Liver (tissue), 8 donors: ENCODE measurements at regions not wholly inside any gene's neighbourhood (a gene's known extent, or its start where the extent isn't known, plus 50 kb on each side); places are given as distances from the start of the nearest gene placed in this dataset.

Source experiments
- DNase-seq: peaks from one replicate; pipeline ENCODE4 v3.0.0-alpha.2; 2017; ENCODE audit warnings: low spot score
- H3K27ac ChIP-seq, 2 donors: one replicate each; pipeline ENCODE4 v1.7.0; 2013; ENCODE audit warnings: inconsistent platforms in 2 of 2, low read length in 2 of 2, control low read depth in 1 of 2, low read depth in 1 of 2, mild to moderate bottlenecking in 1 of 2
- H3K27me3 ChIP-seq, 4 donors: one replicate each; pipeline versions ENCODE4 v1.6.1 to v1.7.0; 2013; ENCODE audit warnings: low read length in 3 of 4, inconsistent platforms in 1 of 4, mild to moderate bottlenecking in 1 of 4, moderate library complexity in 1 of 4; ENCODE audit not compliant: control insufficient read depth in 4 of 4, insufficient read depth in 4 of 4
- H3K36me3 ChIP-seq, 4 donors: one replicate each; pipeline versions ENCODE4 v1.6.1 to v1.7.0; 2013; ENCODE audit warnings: low read length in 3 of 4, mild to moderate bottlenecking in 3 of 4, low read depth in 1 of 4, moderate library complexity in 1 of 4; ENCODE audit not compliant: control insufficient read depth in 4 of 4, insufficient read depth in 3 of 4
- H3K4me1 ChIP-seq, 4 donors: one replicate each; pipeline versions ENCODE4 v1.6.1 to v1.7.0; 2013; ENCODE audit warnings: low read length in 3 of 4, mild to moderate bottlenecking in 3 of 4, moderate library complexity in 1 of 4; ENCODE audit not compliant: control insufficient read depth in 4 of 4, insufficient read depth in 4 of 4
- H3K4me3 ChIP-seq, 3 donors: one replicate each; pipeline versions ENCODE4 v1.6.1 to v1.7.0; 2013; ENCODE audit warnings: low read length in 3 of 3, control low read depth in 1 of 3, low read depth in 1 of 3, mild to moderate bottlenecking in 1 of 3
- H3K9ac ChIP-seq, 2 donors: one replicate each; pipeline ENCODE4 v1.7.0; 2013; ENCODE audit warnings: low read length in 2 of 2, mild to moderate bottlenecking in 2 of 2, moderate library complexity in 2 of 2, control low read depth in 1 of 2, low read depth in 1 of 2
- H3K9me3 ChIP-seq, 4 donors: one replicate each; pipeline versions ENCODE4 v1.6.1 to v1.7.0; 2013; ENCODE audit warnings: low read length in 3 of 4; ENCODE audit not compliant: control insufficient read depth in 4 of 4
- EGR1 ChIP-seq, 2 donors: IDR thresholded peaks; 2 replicates each; pipeline ENCODE4 v1.6.1; 2016 to 2018; ENCODE audit warnings: antibody characterized with exemption in 2 of 2, low read depth in 2 of 2
- FOXA1 ChIP-seq: IDR thresholded peaks from 2 replicates; pipeline ENCODE4 v1.6.1; 2016; ENCODE audit warnings: antibody characterized with exemption
- FOXA2 ChIP-seq: IDR thresholded peaks from 2 replicates; pipeline ENCODE4 v1.6.1; 2016; ENCODE audit warnings: antibody characterized with exemption
- GABPA ChIP-seq, 2 donors: IDR thresholded peaks in 1 of 2; conservative IDR thresholded peaks in 1 of 2; 2 replicates each; pipeline ENCODE4 v1.6.1; 2016; ENCODE audit warnings: antibody characterized with exemption in 2 of 2, mild to moderate bottlenecking in 1 of 2, moderate library complexity in 1 of 2
- HNF4A ChIP-seq, 2 donors: conservative IDR thresholded peaks; 2 replicates each; pipeline ENCODE4 v1.6.1; 2016; ENCODE audit warnings: antibody characterized with exemption in 2 of 2, mild to moderate bottlenecking in 2 of 2
- HNF4G ChIP-seq: IDR thresholded peaks from 2 replicates; pipeline ENCODE4 v1.6.1; 2016; ENCODE audit warnings: antibody characterized with exemption
- JUND ChIP-seq, 2 donors: IDR thresholded peaks; 2 replicates each; pipeline ENCODE4 v1.6.1; 2016; ENCODE audit warnings: antibody characterized with exemption in 2 of 2
- NR2F2 ChIP-seq: IDR thresholded peaks from 2 replicates; pipeline ENCODE4 v1.6.1; 2016; ENCODE audit warnings: antibody characterized with exemption
- RAD21 ChIP-seq, 2 donors: IDR thresholded peaks; 2 replicates each; pipeline ENCODE4 v1.6.1; 2016; ENCODE audit warnings: antibody characterized with exemption in 2 of 2, mild to moderate bottlenecking in 2 of 2
- RXRA ChIP-seq, 2 donors: IDR thresholded peaks; 2 replicates each; pipeline ENCODE4 v1.6.1; 2017 to 2018; ENCODE audit warnings: antibody characterized with exemption in 2 of 2, mild to moderate bottlenecking in 1 of 2
- SP1 ChIP-seq: IDR thresholded peaks from 2 replicates; pipeline ENCODE4 v1.6.1; 2018; ENCODE audit warnings: antibody characterized with exemption, mild to moderate bottlenecking
- TAF1 ChIP-seq: conservative IDR thresholded peaks from 2 replicates; pipeline ENCODE4 v1.6.1; 2016; ENCODE audit warnings: antibody characterized with exemption, mild to moderate bottlenecking
- YY1 ChIP-seq: IDR thresholded peaks from 2 replicates; pipeline ENCODE4 v1.6.1; 2016; ENCODE audit warnings: antibody characterized with exemption, mild to moderate bottlenecking
- WGBS: extraction: QIAGEN DNeasy Blood & Tissue Kit; methylation state at CpG from one replicate; pipeline ENCODE4 v1.1.7; 2013; 5-methylcytosine and 5-hydroxymethylcytosine counted together
- TF ChIP-seq, protein P1 (sequence below): IDR thresholded peaks from 2 replicates; pipeline ENCODE4 v1.6.1; 2016; ENCODE audit warnings: antibody characterized with exemption
- TF ChIP-seq, protein P2 (sequence below): IDR thresholded peaks from 2 replicates; pipeline ENCODE4 v1.6.1; 2016; ENCODE audit warnings: antibody characterized with exemption, mild to moderate bottlenecking
- TF ChIP-seq, protein P3 (sequence below): IDR thresholded peaks from 2 replicates; pipeline ENCODE4 v1.6.1; 2016; ENCODE audit warnings: antibody characterized with exemption
- TF ChIP-seq, protein P4 (sequence below): IDR thresholded peaks from 2 replicates; pipeline ENCODE4 v1.6.1; 2016; ENCODE audit warnings: antibody characterized with exemption
- TF ChIP-seq, protein P5 (sequence below): fragments of 150-350 bp; IDR thresholded peaks from 2 replicates; pipeline ENCODE4 v1.5.1; 2017; ENCODE audit warnings: improper control_type of control experiment, low read depth, low read length; ENCODE audit not compliant: missing input control
- donor health status: healthy.
- donor health status: healthy.
- donor health status: healthy.
- donor health status: healthy.
- donor health status: healthy.

DNA sequence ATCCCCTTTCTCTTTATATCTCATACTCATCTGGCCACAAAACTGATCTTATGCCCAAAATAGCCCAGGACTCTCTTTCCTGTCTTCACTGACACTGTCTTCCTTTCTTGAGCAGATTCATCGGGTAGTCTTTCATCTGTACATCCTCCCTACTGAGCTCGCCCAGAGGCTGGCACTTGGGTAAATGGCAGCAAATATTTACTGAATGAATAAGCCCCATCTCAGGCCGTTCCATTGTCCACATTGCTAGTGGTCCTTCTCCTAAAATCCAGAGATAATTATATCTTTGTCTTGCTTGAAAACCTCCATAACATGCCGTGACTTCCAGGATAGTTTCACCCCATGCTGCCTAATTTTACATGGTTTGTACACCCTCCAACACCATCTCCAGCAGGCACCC is 158.1 kb upstream of the SDK2 start:
- Histone ChIP-seq H3K9ac (no peak overlapping the region), H3K9me3 (peaks cover 0 to 7% (median 4%) of the 10 kb centered on the region in 4 donors), H3K4me3 (no peak overlapping the region), H3K4me1 (peaks cover 9 to 30% (median 18%) of the 10 kb centered on the region in 4 donors), H3K27ac (no peak overlapping the region), H3K36me3 (no peaks in the 10 kb centered on the region), H3K27me3 (no peaks in the 10 kb centered on the region)
- TF ChIP-seq GABPA (IDR thresholded peaks at IDR 0.05 in 1 of 2, conservative IDR thresholded peaks at IDR 0.05 in 1 of 2): no peak
- TF ChIP-seq FOXA1: no peak
- TF ChIP-seq, protein P1, sequence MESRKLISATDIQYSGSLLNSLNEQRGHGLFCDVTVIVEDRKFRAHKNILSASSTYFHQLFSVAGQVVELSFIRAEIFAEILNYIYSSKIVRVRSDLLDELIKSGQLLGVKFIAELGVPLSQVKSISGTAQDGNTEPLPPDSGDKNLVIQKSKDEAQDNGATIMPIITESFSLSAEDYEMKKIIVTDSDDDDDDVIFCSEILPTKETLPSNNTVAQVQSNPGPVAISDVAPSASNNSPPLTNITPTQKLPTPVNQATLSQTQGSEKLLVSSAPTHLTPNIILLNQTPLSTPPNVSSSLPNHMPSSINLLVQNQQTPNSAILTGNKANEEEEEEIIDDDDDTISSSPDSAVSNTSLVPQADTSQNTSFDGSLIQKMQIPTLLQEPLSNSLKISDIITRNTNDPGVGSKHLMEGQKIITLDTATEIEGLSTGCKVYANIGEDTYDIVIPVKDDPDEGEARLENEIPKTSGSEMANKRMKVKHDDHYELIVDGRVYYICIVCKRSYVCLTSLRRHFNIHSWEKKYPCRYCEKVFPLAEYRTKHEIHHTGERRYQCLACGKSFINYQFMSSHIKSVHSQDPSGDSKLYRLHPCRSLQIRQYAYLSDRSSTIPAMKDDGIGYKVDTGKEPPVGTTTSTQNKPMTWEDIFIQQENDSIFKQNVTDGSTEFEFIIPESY: no peak
- TF ChIP-seq, protein P2, sequence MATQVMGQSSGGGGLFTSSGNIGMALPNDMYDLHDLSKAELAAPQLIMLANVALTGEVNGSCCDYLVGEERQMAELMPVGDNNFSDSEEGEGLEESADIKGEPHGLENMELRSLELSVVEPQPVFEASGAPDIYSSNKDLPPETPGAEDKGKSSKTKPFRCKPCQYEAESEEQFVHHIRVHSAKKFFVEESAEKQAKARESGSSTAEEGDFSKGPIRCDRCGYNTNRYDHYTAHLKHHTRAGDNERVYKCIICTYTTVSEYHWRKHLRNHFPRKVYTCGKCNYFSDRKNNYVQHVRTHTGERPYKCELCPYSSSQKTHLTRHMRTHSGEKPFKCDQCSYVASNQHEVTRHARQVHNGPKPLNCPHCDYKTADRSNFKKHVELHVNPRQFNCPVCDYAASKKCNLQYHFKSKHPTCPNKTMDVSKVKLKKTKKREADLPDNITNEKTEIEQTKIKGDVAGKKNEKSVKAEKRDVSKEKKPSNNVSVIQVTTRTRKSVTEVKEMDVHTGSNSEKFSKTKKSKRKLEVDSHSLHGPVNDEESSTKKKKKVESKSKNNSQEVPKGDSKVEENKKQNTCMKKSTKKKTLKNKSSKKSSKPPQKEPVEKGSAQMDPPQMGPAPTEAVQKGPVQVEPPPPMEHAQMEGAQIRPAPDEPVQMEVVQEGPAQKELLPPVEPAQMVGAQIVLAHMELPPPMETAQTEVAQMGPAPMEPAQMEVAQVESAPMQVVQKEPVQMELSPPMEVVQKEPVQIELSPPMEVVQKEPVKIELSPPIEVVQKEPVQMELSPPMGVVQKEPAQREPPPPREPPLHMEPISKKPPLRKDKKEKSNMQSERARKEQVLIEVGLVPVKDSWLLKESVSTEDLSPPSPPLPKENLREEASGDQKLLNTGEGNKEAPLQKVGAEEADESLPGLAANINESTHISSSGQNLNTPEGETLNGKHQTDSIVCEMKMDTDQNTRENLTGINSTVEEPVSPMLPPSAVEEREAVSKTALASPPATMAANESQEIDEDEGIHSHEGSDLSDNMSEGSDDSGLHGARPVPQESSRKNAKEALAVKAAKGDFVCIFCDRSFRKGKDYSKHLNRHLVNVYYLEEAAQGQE: no peak
- no peak for TF ChIP-seq RXRA (IDR thresholded peaks at IDR 0.05)
- no peak for TF ChIP-seq EGR1 (IDR thresholded peaks at IDR 0.05; ENCODE audit: low read depth in 2 of 2)
- TF ChIP-seq SP1: no peak
- TF ChIP-seq JUND (IDR thresholded peaks at IDR 0.05): no peak
- TF ChIP-seq RAD21 (IDR thresholded peaks at IDR 0.05): no peak
- no peak for TF ChIP-seq NR2F2
- TF ChIP-seq HNF4A (conservative IDR thresholded peaks at IDR 0.05): no peak
- TF ChIP-seq YY1: no peak
- TF ChIP-seq, protein P3, sequence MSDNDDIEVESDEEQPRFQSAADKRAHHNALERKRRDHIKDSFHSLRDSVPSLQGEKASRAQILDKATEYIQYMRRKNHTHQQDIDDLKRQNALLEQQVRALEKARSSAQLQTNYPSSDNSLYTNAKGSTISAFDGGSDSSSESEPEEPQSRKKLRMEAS: no peak
- TF ChIP-seq, protein P4, sequence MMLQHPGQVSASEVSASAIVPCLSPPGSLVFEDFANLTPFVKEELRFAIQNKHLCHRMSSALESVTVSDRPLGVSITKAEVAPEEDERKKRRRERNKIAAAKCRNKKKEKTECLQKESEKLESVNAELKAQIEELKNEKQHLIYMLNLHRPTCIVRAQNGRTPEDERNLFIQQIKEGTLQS: no peak
- no peak for TF ChIP-seq TAF1
- TF ChIP-seq, protein P5, sequence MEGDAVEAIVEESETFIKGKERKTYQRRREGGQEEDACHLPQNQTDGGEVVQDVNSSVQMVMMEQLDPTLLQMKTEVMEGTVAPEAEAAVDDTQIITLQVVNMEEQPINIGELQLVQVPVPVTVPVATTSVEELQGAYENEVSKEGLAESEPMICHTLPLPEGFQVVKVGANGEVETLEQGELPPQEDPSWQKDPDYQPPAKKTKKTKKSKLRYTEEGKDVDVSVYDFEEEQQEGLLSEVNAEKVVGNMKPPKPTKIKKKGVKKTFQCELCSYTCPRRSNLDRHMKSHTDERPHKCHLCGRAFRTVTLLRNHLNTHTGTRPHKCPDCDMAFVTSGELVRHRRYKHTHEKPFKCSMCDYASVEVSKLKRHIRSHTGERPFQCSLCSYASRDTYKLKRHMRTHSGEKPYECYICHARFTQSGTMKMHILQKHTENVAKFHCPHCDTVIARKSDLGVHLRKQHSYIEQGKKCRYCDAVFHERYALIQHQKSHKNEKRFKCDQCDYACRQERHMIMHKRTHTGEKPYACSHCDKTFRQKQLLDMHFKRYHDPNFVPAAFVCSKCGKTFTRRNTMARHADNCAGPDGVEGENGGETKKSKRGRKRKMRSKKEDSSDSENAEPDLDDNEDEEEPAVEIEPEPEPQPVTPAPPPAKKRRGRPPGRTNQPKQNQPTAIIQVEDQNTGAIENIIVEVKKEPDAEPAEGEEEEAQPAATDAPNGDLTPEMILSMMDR: no peak
- no peak for TF ChIP-seq HNF4G
- TF ChIP-seq FOXA2: no peak
- WGBS: 87% methylated on average over 4 of the region's 4 CpGs
- no peak for DNase-seq
